GM23338 (cell line): ENCODE measurements at regions not wholly inside any gene's neighbourhood (a gene's known extent, or its start where the extent isn't known, plus 50 kb on each side); places are given as distances from the start of the nearest gene placed in this dataset.

ENCODE experiments used
- ATAC-seq: fragments of 200-7000 bp; cut with Tn5 transposase; 3 replicates; pipeline ENCODE4 v1.9.1; 2020
- DNase-seq: peaks from one replicate; pipeline ENCODE4 v3.0.0-alpha.2; 2015; ENCODE audit warnings: low spot score
- H2AFZ ChIP-seq: fragments of 200-600 bp; sonication (generic); 2 replicates; pipeline ENCODE4 v1.8.0; 2016; ENCODE audit warnings: antibody characterized with exemption, mild to moderate bottlenecking, moderate library complexity
- H3F3A ChIP-seq: fragments of 200-600 bp; sonication (generic); replicated peaks from 2 replicates; pipeline ENCODE4 v1.8.0; 2017; ENCODE audit warnings: antibody characterized with exemption, mixed run types, low read depth
- H3K27ac ChIP-seq: fragments of 200-600 bp; sonication (generic); 2 replicates; pipeline ENCODE4 v1.6.1; 2016; ENCODE audit warnings: low read depth
- H3K27me3 ChIP-seq: fragments of 200-600 bp; sonication (generic); 2 replicates; pipeline ENCODE4 v1.8.0; 2016; ENCODE audit warnings: mild to moderate bottlenecking, mixed run types, moderate library complexity; ENCODE audit not compliant: insufficient read depth
- H3K36me3 ChIP-seq: fragments of 200-600 bp; sonication (generic); 2 replicates; pipeline ENCODE4 v1.8.0; 2016; ENCODE audit warnings: mild to moderate bottlenecking; ENCODE audit not compliant: insufficient read depth
- H3K4me1 ChIP-seq: fragments of 200-600 bp; sonication (generic); 2 replicates; pipeline ENCODE4 v1.8.0; 2016; ENCODE audit warnings: mild to moderate bottlenecking, moderate library complexity; ENCODE audit not compliant: insufficient read depth
- H3K4me2 ChIP-seq: fragments of 200-600 bp; sonication (generic); 2 replicates; pipeline ENCODE4 v1.7.1; 2017; ENCODE audit warnings: mixed run types
- H3K4me3 ChIP-seq: fragments of 200-600 bp; sonication (generic); 2 replicates; pipeline ENCODE4 v1.6.1; 2016; ENCODE audit warnings: mixed run types
- H3K79me2 ChIP-seq: fragments of 200-600 bp; sonication (generic); replicated peaks from 2 replicates; pipeline ENCODE4 v1.8.0; 2017; ENCODE audit warnings: mild to moderate bottlenecking; ENCODE audit not compliant: insufficient read depth
- H3K9me2 ChIP-seq: fragments of 200-600 bp; sonication (generic); 2 replicates; pipeline ENCODE4 v1.8.0; 2017; ENCODE audit not compliant: insufficient read depth
- H4K20me1 ChIP-seq: fragments of 200-600 bp; sonication (generic); replicated peaks from 2 replicates; pipeline ENCODE4 v1.8.0; 2017; ENCODE audit warnings: mild to moderate bottlenecking; ENCODE audit not compliant: insufficient read depth
- H3K27ac Mint-ChIP-seq: 2 replicates; pipeline ENCODE4 v1.8.0; 2020; ENCODE audit warnings: inconsistent platforms, mild to moderate bottlenecking, moderate library complexity, mixed read lengths
- H3K27me3 Mint-ChIP-seq: 3 replicates; pipeline ENCODE4 v1.8.0; 2022; ENCODE audit warnings: low read depth, mild to moderate bottlenecking, moderate library complexity, mixed read lengths, inconsistent platforms; ENCODE audit not compliant: insufficient read depth, poor library complexity
- H3K36me3 Mint-ChIP-seq: 3 replicates; pipeline ENCODE4 v1.8.0; 2021; ENCODE audit warnings: low read depth, mild to moderate bottlenecking, inconsistent platforms, moderate library complexity, mixed read lengths
- H3K4me1 Mint-ChIP-seq: 3 replicates; pipeline ENCODE4 v1.8.0; 2020; ENCODE audit warnings: mild to moderate bottlenecking, inconsistent platforms, mixed read lengths
- H3K4me3 Mint-ChIP-seq: 3 replicates; pipeline ENCODE4 v1.8.0; 2021; ENCODE audit warnings: moderate library complexity, mild to moderate bottlenecking, inconsistent platforms, mixed read lengths
- H3K9me3 Mint-ChIP-seq: 3 replicates; pipeline ENCODE4 v1.8.0; 2020; ENCODE audit warnings: moderate library complexity, mild to moderate bottlenecking, inconsistent platforms, mixed read lengths
- CREB1 ChIP-seq: fragments of 250-450 bp; sonication (Bioruptor Pico); IDR thresholded peaks from 2 replicates; pipeline ENCODE4 v1.5.0; 2020; ENCODE audit warnings: low read depth, mild to moderate bottlenecking, moderate library complexity
- CTCF ChIP-seq, 2 experiments: fragments of 200-600 bp in 1 of 2; sonication (generic) in 1 of 2; conservative IDR thresholded peaks; 2 replicates each; pipeline versions ENCODE4 v1.5.1 to v1.6.1; 2016 to 2017; ENCODE audit warnings: antibody characterized with exemption in 2 of 2, low read depth in 2 of 2, mild to moderate bottlenecking in 2 of 2, moderate library complexity in 1 of 2
- ETS1 ChIP-seq: IDR thresholded peaks from 2 replicates; pipeline ENCODE4 v1.6.1; 2016; ENCODE audit warnings: antibody characterized with exemption
- EZH2 ChIP-seq: fragments of 200-600 bp; sonication (generic); IDR thresholded peaks from one replicate; pipeline ENCODE4 v1.8.0; 2017; ENCODE audit warnings: antibody characterized with exemption, mild to moderate bottlenecking, low read depth; ENCODE audit not compliant: unreplicated experiment
- EZH2phosphoT487 ChIP-seq: fragments of 200-600 bp; sonication (generic); IDR thresholded peaks from one replicate; pipeline ENCODE4 v1.8.1; 2018; ENCODE audit warnings: antibody characterized with exemption; ENCODE audit not compliant: unreplicated experiment
- JUNB ChIP-seq: IDR thresholded peaks from one replicate; pipeline ENCODE4 v1.6.1; 2016; ENCODE audit warnings: antibody characterized with exemption; ENCODE audit not compliant: unreplicated experiment
- NANOG ChIP-seq: IDR thresholded peaks from 2 replicates; pipeline ENCODE4 v1.6.1; 2016; ENCODE audit warnings: antibody characterized with exemption, borderline replicate concordance
- POLR2AphosphoS5 ChIP-seq: IDR thresholded peaks from 2 replicates; pipeline ENCODE4 v1.6.1; 2016; ENCODE audit warnings: antibody characterized with exemption, low read depth
- REST ChIP-seq: IDR thresholded peaks from one replicate; pipeline ENCODE4 v1.6.1; 2018; ENCODE audit warnings: antibody characterized with exemption; ENCODE audit not compliant: unreplicated experiment
- STAT1 ChIP-seq: IDR thresholded peaks from one replicate; pipeline ENCODE4 v1.6.1; 2016; ENCODE audit warnings: antibody characterized with exemption; ENCODE audit not compliant: unreplicated experiment
- ZNF114 ChIP-seq: fragments of 250-450 bp; sonication (Bioruptor Pico); IDR thresholded peaks from 2 replicates; pipeline ENCODE4 v1.5.0; 2020; ENCODE audit warnings: mild to moderate bottlenecking, moderate library complexity
- ZNF331 ChIP-seq: fragments of 250-450 bp; sonication (Bioruptor Pico); IDR thresholded peaks from 2 replicates; pipeline ENCODE4 v1.5.0; 2020; ENCODE audit warnings: low read depth, mild to moderate bottlenecking, moderate library complexity
- ZNF462 ChIP-seq: fragments of 250-450 bp; sonication (Bioruptor Pico); IDR thresholded peaks from 2 replicates; pipeline ENCODE4 v1.5.0; 2020; ENCODE audit warnings: mild to moderate bottlenecking, moderate library complexity

GRCh38 chr2:142678164-142678563, 199.3 kb upstream of the KYNU start:
- H3K4me1 Mint-ChIP-seq = peaks cover 6% of the 10 kb centered on the region; the same call in 2 of the 3 replicates
- Histone ChIP-seq H2AFZ (no peak overlapping the region), H3K4me1 (peaks cover 7% of the 10 kb centered on the region; the same call in 1 of the 2 replicates), H3F3A (no peaks in the 10 kb centered on the region), H3K9me2 (no peaks in the 10 kb centered on the region; the same call in 1 of the 2 replicates), H3K36me3 (no peaks in the 10 kb centered on the region), H3K79me2 (no peaks in the 10 kb centered on the region), H3K4me3 (no peak overlapping the region), H3K27ac (no peak overlapping the region), H3K27me3 (no peaks in the 10 kb centered on the region), H4K20me1 (no peaks in the 10 kb centered on the region), H3K4me2 (no peak overlapping the region)
- H3K36me3 Mint-ChIP-seq = no peaks in the 10 kb centered on the region
- no peak for TF ChIP-seq EZH2phosphoT487
- no peak for TF ChIP-seq POLR2AphosphoS5
- TF ChIP-seq CTCF (conservative IDR thresholded peaks at IDR 0.05; ENCODE audit: low read depth in 2 of 2) = no peak
- no peak for TF ChIP-seq NANOG
- TF ChIP-seq ZNF331 (CRISPR knock-in tag) = no peak
- TF ChIP-seq STAT1 = no peak
- TF ChIP-seq JUNB = no peak
- no peak for TF ChIP-seq REST
- no peak for TF ChIP-seq CREB1 (CRISPR knock-in tag)
- no peak for TF ChIP-seq ETS1
- TF ChIP-seq ZNF462 (CRISPR knock-in tag) = no peak
- TF ChIP-seq EZH2 = no peak
- TF ChIP-seq ZNF114 (CRISPR knock-in tag) = no peak
- H3K27ac Mint-ChIP-seq = no peak overlapping the region
- no peaks in the 10 kb centered on the region for H3K27me3 Mint-ChIP-seq
- ATAC-seq = no peak
- DNase-seq = no peak
- H3K4me3 Mint-ChIP-seq = no peak overlapping the region
- no peaks in the 10 kb centered on the region for H3K9me3 Mint-ChIP-seq
